GM23248 (cell line): ENCODE measurements at regions not wholly inside any gene's neighbourhood (a gene's known extent, or its start where the extent isn't known, plus 50 kb on each side); places are given as distances from the start of the nearest gene placed in this dataset.

Experiments
- DNase-seq: peaks from one replicate; pipeline ENCODE4 v3.0.0-alpha.2; 2015
- H2AFZ ChIP-seq: fragments of 200-600 bp; sonication (generic); 2 replicates; pipeline ENCODE4 v1.6.1; 2016; ENCODE audit warnings: antibody characterized with exemption
- H3F3A ChIP-seq: fragments of 200-600 bp; sonication (generic); 2 replicates; pipeline ENCODE4 v1.6.1; 2016; ENCODE audit warnings: mild to moderate bottlenecking, antibody characterized with exemption, mixed run types; ENCODE audit not compliant: insufficient read depth
- H3K27ac ChIP-seq: fragments of 200-600 bp; sonication (generic); 2 replicates; pipeline ENCODE4 v1.5.1; 2016; ENCODE audit warnings: mild to moderate bottlenecking
- H3K27me3 ChIP-seq: fragments of 200-600 bp; sonication (generic); replicated peaks from 2 replicates; pipeline ENCODE4 v1.6.1; 2016; ENCODE audit warnings: mild to moderate bottlenecking; ENCODE audit not compliant: insufficient read depth
- H3K36me3 ChIP-seq: fragments of 200-600 bp; sonication (generic); 2 replicates; pipeline ENCODE4 v1.6.1; 2016; ENCODE audit warnings: low read depth, mild to moderate bottlenecking
- H3K4me1 ChIP-seq: fragments of 200-600 bp; sonication (generic); 2 replicates; pipeline ENCODE4 v1.6.1; 2016; ENCODE audit warnings: mild to moderate bottlenecking; ENCODE audit not compliant: insufficient read depth
- H3K4me2 ChIP-seq: fragments of 200-600 bp; sonication (generic); one replicate; pipeline ENCODE4 v1.6.1; 2016; ENCODE audit warnings: mild to moderate bottlenecking; ENCODE audit not compliant: unreplicated experiment
- H3K4me3 ChIP-seq: fragments of 200-600 bp; sonication (generic); 2 replicates; pipeline ENCODE4 v1.5.1; 2016; ENCODE audit warnings: mild to moderate bottlenecking
- H3K79me2 ChIP-seq: fragments of 200-600 bp; sonication (generic); 2 replicates; pipeline ENCODE4 v1.6.1; 2016; ENCODE audit warnings: mild to moderate bottlenecking; ENCODE audit not compliant: insufficient read depth
- H3K9ac ChIP-seq: fragments of 200-600 bp; sonication (generic); 2 replicates; pipeline ENCODE4 v1.6.1; 2016; ENCODE audit warnings: mild to moderate bottlenecking
- H3K9me2 ChIP-seq: fragments of 200-600 bp; sonication (generic); 2 replicates; pipeline ENCODE4 v1.6.1; 2016; ENCODE audit warnings: mixed run types, mild to moderate bottlenecking, moderate library complexity; ENCODE audit not compliant: insufficient read depth
- H3K9me3 ChIP-seq: fragments of 200-600 bp; sonication (generic); one replicate; pipeline ENCODE4 v1.6.1; 2017; ENCODE audit warnings: low read depth
- H4K20me1 ChIP-seq: fragments of 200-600 bp; sonication (generic); 2 replicates; pipeline ENCODE4 v1.6.0; 2016; ENCODE audit not compliant: insufficient read depth
- EZH2 ChIP-seq: fragments of 200-600 bp; sonication (generic); IDR thresholded peaks from 2 replicates; pipeline ENCODE4 v1.6.1; 2018; ENCODE audit warnings: antibody characterized with exemption, mild to moderate bottlenecking; ENCODE audit not compliant: insufficient read depth, poor library complexity, severe bottlenecking
- EZH2phosphoT487 ChIP-seq: fragments of 200-600 bp; sonication (generic); IDR thresholded peaks from 2 replicates; pipeline ENCODE4 v1.6.1; 2018; ENCODE audit warnings: antibody characterized with exemption, moderate library complexity, mild to moderate bottlenecking, low read depth; ENCODE audit not compliant: insufficient read depth
- WGBS, 2 experiments: methylation state at CpG; one replicate each; pipeline ENCODE4 v1.1.6; 2015 to 2017; ENCODE audit warnings: low lambda C conversion rate in 2 of 2, low coverage in 1 of 2; ENCODE audit errors: missing lambda C conversion rate in 2 of 2; 5-methylcytosine and 5-hydroxymethylcytosine counted together
- in situ Hi-C: fragments of 300-500 bp; cut with MboI; formaldehyde crosslinking; loops from 2 replicates; pipeline ENCODE4 v1.15.0; 2020

DNA sequence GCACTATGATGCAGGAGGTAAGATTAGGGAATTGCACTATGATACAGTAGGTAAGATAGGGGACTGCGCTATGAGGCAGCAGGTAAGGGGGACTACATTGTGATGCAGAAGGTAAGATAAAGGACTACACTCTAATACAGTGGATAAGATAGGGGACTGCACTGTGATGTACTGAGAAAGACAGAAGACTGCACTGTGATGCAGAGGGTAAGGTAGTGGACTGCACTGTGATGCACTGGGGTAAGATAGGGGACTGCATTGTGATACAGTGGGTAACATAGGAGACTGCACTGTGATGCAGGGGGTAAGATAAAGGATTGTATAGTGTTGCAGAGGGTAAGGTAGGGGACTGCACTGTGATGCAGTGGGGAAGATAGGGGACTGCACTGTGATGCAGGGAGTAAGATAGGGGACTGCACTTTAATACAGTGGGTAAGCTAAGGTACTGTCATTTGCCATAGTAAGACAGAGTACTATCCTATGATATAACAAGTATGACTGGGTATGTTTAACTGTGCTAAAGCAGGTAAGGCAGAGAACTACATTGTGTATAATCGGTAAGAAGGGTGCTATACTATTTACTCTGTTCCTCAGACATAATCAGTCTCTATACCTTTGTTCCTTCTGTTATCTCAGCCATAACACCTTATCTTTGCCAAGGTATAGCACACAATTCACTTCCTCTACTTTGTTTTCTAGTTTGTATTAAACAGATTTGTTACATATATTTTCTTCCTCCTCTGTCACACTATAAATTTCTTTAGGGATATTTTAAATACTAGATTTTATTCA is 208.5 kb downstream of the BARHL2 start:
- no peaks in the 10 kb centered on the region for H3K9me2 ChIP-seq
- no peaks in the 10 kb centered on the region for H3K36me3 ChIP-seq
- DNase-seq: no peak
- no peaks in the 10 kb centered on the region for H3K9me3 ChIP-seq
- no peaks in the 10 kb centered on the region for H3F3A ChIP-seq
- TF ChIP-seq EZH2phosphoT487 (no peak), EZH2 (no peak)
- no peak overlapping the region for H3K4me2 ChIP-seq
- no peak overlapping the region for H3K27ac ChIP-seq
- H3K9ac ChIP-seq: no peak overlapping the region
- no peaks in the 10 kb centered on the region for H3K4me1 ChIP-seq
- no peak overlapping the region for H3K4me3 ChIP-seq
- no peaks in the 10 kb centered on the region for H3K79me2 ChIP-seq
- H3K27me3 ChIP-seq: no peaks in the 10 kb centered on the region
- H4K20me1 ChIP-seq: no peaks in the 10 kb centered on the region
- in situ Hi-C loops: no loop called here
- no peak overlapping the region for H2AFZ ChIP-seq
- WGBS, 2 experiments: 21 to 32% methylated on average over 2 of the region's 2 CpGs

DNA sequence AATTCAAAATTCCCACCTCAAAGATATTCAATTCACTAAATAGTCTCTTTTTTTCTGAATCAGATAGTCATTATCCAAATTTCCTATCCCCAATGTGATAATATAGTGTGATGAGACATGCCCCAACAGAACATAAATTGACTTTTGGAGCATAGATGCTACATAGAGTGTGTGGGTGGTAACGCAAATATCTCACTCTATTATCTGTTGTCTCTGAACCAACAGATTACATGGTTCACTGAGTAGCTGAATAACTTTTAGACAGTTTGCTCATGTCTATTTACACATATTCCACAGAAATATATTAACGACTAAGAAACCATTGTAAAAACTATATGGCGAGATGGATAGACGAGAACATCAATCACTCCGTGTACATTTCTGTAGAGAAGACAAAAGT is 209.9 kb downstream of the BARHL2 start:
- H3K79me2 ChIP-seq: no peaks in the 10 kb centered on the region
- H3K9me2 ChIP-seq: no peaks in the 10 kb centered on the region
- H3F3A ChIP-seq: no peaks in the 10 kb centered on the region
- 44 to 54% methylated on average over 5 of the region's 5 CpGs for whole genome bisulfite sequencing, 2 experiments
- no peak overlapping the region for H3K27ac ChIP-seq
- H3K4me3 ChIP-seq: no peak overlapping the region
- TF ChIP-seq EZH2phosphoT487 (no peak), EZH2 (no peak)
- no peak overlapping the region for H3K9ac ChIP-seq
- DNase-seq: no peak
- no peak overlapping the region for H3K4me2 ChIP-seq
- in situ Hi-C loops: no loop called here
- H2AFZ ChIP-seq: no peak overlapping the region
- no peaks in the 10 kb centered on the region for H3K9me3 ChIP-seq
- H3K36me3 ChIP-seq: no peaks in the 10 kb centered on the region
- no peaks in the 10 kb centered on the region for H4K20me1 ChIP-seq
- H3K4me1 ChIP-seq: no peaks in the 10 kb centered on the region
- no peaks in the 10 kb centered on the region for H3K27me3 ChIP-seq

DNA sequence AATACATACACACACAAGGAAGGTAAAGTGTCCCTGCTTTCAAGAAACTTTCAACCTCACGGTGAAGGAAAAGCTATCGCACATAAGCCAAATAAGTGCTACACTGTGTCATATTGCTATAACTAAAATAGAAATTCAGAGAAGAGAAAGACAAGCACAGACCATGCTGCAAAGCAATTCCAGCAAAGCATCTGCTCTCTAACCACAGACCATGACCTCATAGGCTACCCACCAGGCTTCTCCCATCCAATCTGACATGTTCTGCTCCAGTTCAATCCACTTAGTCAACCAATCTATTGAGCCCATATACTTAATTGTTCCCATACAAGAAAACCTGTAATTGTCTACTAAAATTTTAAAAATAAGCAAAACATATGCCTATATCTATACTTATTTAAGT is 211.3 kb downstream of the BARHL2 start:
- H3K27me3 ChIP-seq: no peaks in the 10 kb centered on the region
- no peaks in the 10 kb centered on the region for H3K79me2 ChIP-seq
- H3F3A ChIP-seq: no peaks in the 10 kb centered on the region
- H2AFZ ChIP-seq: no peak overlapping the region
- no peak for DNase-seq
- no peaks in the 10 kb centered on the region for H3K36me3 ChIP-seq
- H3K9me2 ChIP-seq: no peaks in the 10 kb centered on the region
- WGBS, 2 experiments: 50 to 58% methylated on average over 2 of the region's 2 CpGs
- H3K4me3 ChIP-seq: no peak overlapping the region
- no peaks in the 10 kb centered on the region for H4K20me1 ChIP-seq
- H3K4me1 ChIP-seq: no peaks in the 10 kb centered on the region
- in situ Hi-C loops: no loop called here
- no peak overlapping the region for H3K4me2 ChIP-seq
- H3K9me3 ChIP-seq: no peaks in the 10 kb centered on the region
- TF ChIP-seq EZH2: no peak
- TF ChIP-seq EZH2phosphoT487: no peak
- no peak overlapping the region for H3K27ac ChIP-seq
- H3K9ac ChIP-seq: no peak overlapping the region

DNA sequence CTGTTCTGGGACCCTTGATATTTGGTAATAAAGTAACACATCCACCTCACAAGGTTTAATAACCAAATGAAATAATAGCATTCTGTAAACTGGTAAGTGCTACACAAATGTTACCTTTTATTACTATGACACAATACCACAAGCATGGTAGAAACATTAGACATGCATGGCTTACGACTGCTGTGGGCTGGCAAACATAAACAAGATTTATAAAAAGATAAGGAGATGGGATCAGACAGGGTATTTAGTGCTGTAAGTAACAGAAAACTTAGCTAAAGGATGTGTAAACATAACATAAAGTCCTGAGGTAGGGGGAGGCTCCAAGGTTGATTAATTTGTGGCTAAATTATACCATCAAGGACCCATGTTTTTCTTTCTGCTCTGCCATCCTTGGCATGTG is 212.6 kb downstream of the BARHL2 start:
- Histone ChIP-seq H3K4me3 (no peak overlapping the region), H4K20me1 (no peaks in the 10 kb centered on the region), H3K9me2 (no peaks in the 10 kb centered on the region), H3K79me2 (no peaks in the 10 kb centered on the region), H3K4me1 (no peaks in the 10 kb centered on the region), H3F3A (no peaks in the 10 kb centered on the region), H2AFZ (no peak overlapping the region), H3K36me3 (no peaks in the 10 kb centered on the region), H3K27ac (no peak overlapping the region), H3K27me3 (no peaks in the 10 kb centered on the region), H3K4me2 (no peak overlapping the region), H3K9ac (no peak overlapping the region), H3K9me3 (no peaks in the 10 kb centered on the region)
- WGBS, 2 experiments: 0 to 5% methylated on average over 1 of the region's 1 CpG
- TF ChIP-seq EZH2 (no peak), EZH2phosphoT487 (no peak)
- DNase-seq: no peak
- in situ Hi-C loops: no loop called here

DNA sequence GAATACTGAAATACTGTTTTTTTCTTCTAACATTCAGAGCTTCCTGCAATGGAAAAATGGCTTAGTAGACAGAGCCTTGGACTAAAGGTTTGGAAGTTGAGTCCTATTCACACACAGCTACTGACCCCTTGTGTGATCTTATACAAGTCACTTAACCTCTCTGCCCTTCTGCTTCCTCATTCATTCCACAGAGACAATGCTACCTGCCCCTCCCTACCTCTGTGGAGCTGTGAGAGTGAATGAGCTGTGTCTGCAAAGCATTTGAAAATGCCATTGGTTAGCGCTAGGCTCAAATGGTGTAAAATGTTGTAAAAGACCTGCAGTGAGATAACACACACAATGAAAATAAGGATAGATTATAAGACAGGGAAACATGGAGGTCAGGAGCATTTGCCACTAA is 214.4 kb downstream of the BARHL2 start:
- no peaks in the 10 kb centered on the region for H3K9me2 ChIP-seq
- in situ Hi-C loops: no loop called here
- H3K4me2 ChIP-seq: no peak overlapping the region
- H3K27ac ChIP-seq: no peak overlapping the region
- TF ChIP-seq EZH2phosphoT487: no peak
- no peak for TF ChIP-seq EZH2
- no peaks in the 10 kb centered on the region for H3F3A ChIP-seq
- H3K4me1 ChIP-seq: no peaks in the 10 kb centered on the region
- H4K20me1 ChIP-seq: no peaks in the 10 kb centered on the region
- H3K79me2 ChIP-seq: no peaks in the 10 kb centered on the region
- H3K9ac ChIP-seq: no peak overlapping the region
- no peaks in the 10 kb centered on the region for H3K27me3 ChIP-seq
- no peaks in the 10 kb centered on the region for H3K36me3 ChIP-seq
- no peak for DNase-seq
- H2AFZ ChIP-seq: no peak overlapping the region
- no peak overlapping the region for H3K4me3 ChIP-seq
- 33 to 39% methylated on average over 1 of the region's 1 CpG for WGBS, 2 experiments
- H3K9me3 ChIP-seq: no peaks in the 10 kb centered on the region
